ENCODE measurements at regions not wholly inside any gene's neighbourhood (a gene's known extent, or its start where the extent isn't known, plus 50 kb on each side); places are given as distances from the start of the nearest gene placed in this dataset.
"Not testable (repeated sequence)": the region's sequence is repeated elsewhere in the genome, so short reads cannot be mapped to it uniquely, and the experiment has no call there.

- H3K9me3 Mint-ChIP-seq; H3K4me1 Mint-ChIP-seq (ENCODE audit: low read depth in 2 of 2); ATAC-seq; H3K27me3 Mint-ChIP-seq; H3K36me3 Mint-ChIP-seq; H3K4me3 Mint-ChIP-seq; H3K27ac Mint-ChIP-seq: not testable (repeated sequence)
- peak; percentile 25 for DNase-seq (ENCODE audit: low spot score)
These were observed 117.1 kb upstream of the SERF1B start for GRCh38 chr5:69907941-69908340.

GRCh38 chr5:69913771-69914170 lies 111.3 kb upstream of the SERF1B start:
- H3K4me3 Mint-ChIP-seq; ATAC-seq; H3K4me1 Mint-ChIP-seq (ENCODE audit: low read depth in 2 of 2); H3K9me3 Mint-ChIP-seq; H3K27ac Mint-ChIP-seq; H3K36me3 Mint-ChIP-seq; H3K27me3 Mint-ChIP-seq: not testable (repeated sequence)
- DNase-seq (ENCODE audit: low spot score), result peak; percentile 25
